ENCODE measurements at regions not wholly inside any gene's neighbourhood (a gene's known extent, or its start where the extent isn't known, plus 50 kb on each side); places are given as distances from the start of the nearest gene placed in this dataset.
A peak's percentile ranks its signal among the peaks of the same experiment; 100 is the strongest.

DNA sequence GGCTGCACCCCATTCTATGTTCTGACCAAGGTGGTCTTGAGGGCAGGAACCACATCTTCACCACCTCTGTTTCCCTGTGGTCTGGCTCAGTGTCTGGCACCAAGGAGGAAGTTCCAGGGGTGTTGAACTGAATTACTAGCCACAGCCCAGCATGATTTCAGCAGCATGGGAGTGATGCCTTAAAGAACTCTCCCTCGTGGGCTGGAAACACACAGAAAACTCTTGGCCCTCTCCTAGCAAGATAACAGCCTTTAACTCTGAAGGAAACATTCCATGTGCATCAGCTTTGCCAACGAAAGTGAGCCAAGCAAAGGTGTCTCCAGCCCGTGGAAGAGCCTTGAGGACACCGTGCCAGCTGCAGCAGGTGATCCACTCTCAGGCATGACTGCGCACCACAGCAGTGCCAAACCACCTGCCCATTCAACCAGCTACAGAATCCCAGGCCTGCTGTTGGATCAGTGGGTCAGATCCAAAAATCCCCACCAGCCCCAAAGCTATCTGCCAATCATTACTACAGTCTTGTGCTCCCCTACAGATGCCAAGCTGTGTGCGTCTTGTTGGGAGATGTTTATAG lies 124.8 kb downstream of the TTC32 start:
- no peak for DNase-seq (ENCODE audit: low read depth in 2 of 2)
- no peak overlapping the region for H3K4me3 ChIP-seq (replicated peaks in 1 of 2; ENCODE audit: low read depth in 2 of 2, low read length in 2 of 2)

DNA sequence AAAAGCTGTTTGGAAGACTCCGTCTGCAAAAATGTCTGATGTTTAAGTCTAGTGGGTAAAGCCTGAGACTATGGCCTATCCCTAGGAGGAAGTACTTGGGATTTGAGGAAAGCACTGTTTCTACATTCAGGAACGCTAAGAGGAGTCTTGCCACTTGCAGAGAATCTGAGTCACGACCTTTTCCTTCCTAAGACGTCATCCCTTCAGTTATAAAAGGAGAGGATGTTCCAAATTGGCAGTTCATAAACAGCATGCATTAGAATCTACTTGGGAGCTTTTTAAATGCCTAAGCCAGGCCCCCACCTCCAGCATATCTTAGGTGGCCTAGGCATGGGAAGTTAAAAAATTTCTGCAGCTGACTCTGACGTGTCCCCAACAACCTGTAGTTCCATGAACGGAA lies 125.9 kb downstream of the TTC32 start:
- H3K4me3 ChIP-seq (replicated peaks in 1 of 2; ENCODE audit: low read depth in 2 of 2, low read length in 2 of 2) = no peak overlapping the region
- peak; percentile 67 to 72 for DNase-seq (ENCODE audit: low read depth in 2 of 2)
- TF ChIP-seq, protein P1, sequence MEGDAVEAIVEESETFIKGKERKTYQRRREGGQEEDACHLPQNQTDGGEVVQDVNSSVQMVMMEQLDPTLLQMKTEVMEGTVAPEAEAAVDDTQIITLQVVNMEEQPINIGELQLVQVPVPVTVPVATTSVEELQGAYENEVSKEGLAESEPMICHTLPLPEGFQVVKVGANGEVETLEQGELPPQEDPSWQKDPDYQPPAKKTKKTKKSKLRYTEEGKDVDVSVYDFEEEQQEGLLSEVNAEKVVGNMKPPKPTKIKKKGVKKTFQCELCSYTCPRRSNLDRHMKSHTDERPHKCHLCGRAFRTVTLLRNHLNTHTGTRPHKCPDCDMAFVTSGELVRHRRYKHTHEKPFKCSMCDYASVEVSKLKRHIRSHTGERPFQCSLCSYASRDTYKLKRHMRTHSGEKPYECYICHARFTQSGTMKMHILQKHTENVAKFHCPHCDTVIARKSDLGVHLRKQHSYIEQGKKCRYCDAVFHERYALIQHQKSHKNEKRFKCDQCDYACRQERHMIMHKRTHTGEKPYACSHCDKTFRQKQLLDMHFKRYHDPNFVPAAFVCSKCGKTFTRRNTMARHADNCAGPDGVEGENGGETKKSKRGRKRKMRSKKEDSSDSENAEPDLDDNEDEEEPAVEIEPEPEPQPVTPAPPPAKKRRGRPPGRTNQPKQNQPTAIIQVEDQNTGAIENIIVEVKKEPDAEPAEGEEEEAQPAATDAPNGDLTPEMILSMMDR (IDR thresholded peaks at IDR 0.05; ENCODE audit: low read depth, low read length) = no peak

More for the DNA sequence above, 124.8 kb downstream of the TTC32 start:
- TF ChIP-seq, protein P1 (IDR thresholded peaks at IDR 0.05; ENCODE audit: low read depth, low read length) = no peak

DNA sequence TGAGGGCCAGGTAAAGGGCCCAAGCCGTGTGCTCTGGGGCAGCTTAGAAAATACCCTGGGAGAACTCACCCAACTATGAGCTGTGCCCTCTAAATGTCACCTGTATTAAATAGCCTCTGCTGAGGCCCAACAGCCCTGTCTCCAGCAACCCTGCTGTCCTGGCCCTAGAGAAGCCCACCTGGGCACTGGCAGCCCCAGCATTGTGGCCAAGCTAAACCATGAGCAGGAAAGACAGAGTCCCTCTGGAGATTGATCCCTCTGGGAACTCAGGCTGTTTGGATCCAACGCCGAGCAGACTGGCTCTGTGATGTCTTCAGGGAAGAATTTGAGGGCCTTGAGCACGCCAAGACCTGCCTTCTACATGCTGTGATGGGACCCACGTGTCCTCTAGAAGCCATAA lies 126.5 kb downstream of the TTC32 start:
- H3K4me3 ChIP-seq (replicated peaks in 1 of 2; ENCODE audit: low read depth in 2 of 2, low read length in 2 of 2) = no peak overlapping the region
- TF ChIP-seq, protein P1 (IDR thresholded peaks at IDR 0.05; ENCODE audit: low read depth, low read length) = no peak
- no peak for DNase-seq (ENCODE audit: low read depth in 2 of 2)

DNA sequence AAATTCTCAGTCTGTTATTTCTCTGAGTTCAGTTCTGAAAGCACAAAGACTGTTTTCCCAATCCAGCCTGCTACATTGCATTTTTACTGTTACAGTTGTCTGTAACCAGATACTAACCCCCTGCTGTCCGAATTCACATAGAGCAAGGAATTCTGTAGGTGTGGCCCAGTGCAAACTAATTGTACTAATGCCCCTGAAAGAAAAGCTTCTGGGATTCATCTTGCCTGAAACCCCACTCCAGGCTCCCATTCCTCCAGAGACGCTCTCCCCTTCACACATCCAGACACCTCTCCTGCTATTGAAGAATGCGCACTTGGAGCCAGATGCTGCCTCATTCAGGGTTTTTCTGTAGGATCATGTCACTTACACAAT lies 127.0 kb downstream of the TTC32 start:
- no peak for DNase-seq (ENCODE audit: low read depth in 2 of 2)
- TF ChIP-seq, protein P1 (IDR thresholded peaks at IDR 0.05; ENCODE audit: low read depth, low read length) = no peak
- no peak overlapping the region for H3K4me3 ChIP-seq (replicated peaks in 1 of 2; ENCODE audit: low read depth in 2 of 2, low read length in 2 of 2)

DNA sequence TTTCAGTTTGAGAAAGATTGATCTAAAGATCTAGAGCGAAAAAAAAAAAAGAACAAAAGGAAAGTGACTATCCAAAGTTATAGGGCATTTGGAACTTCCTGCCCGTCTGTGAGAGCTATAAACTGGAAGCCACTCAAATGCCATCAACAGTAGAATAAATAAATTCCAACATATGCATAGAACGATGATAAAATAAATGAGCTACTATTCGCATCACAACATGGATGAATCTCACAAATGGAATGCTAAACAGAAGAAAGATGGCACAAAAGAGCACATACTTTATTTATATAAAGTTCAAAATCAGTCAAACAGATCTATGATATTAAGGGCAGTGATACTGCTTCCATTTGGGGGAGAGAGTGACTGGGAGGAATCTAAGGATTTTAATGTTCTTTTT lies 128.8 kb downstream of the TTC32 start:
- no peak for DNase-seq (ENCODE audit: low read depth in 2 of 2)
- TF ChIP-seq, protein P1 (IDR thresholded peaks at IDR 0.05; ENCODE audit: low read depth, low read length) = no peak
- no peak overlapping the region for H3K4me3 ChIP-seq (replicated peaks in 1 of 2; ENCODE audit: low read depth in 2 of 2, low read length in 2 of 2)

DNA sequence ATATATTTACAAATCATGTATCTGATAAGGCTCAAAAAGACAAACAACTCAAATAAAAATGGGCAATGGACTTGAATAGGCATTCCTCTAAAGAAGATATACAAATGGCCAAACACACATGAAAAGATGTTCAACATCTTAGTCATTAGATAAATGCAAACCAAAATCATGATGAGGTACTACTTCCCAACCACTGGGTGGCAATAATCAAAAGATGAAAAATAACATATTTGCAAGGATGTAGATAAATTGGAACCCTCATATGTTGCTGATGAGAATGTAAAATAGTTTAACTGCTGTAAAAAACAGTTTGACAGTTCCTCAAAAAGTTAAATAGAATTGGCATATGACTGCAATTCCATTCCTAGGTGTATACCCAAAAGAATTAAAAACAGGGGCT lies 132.3 kb downstream of the TTC32 start:
- TF ChIP-seq, protein P1 (IDR thresholded peaks at IDR 0.05; ENCODE audit: low read depth, low read length) = peak; percentile 38
- no peak overlapping the region for H3K4me3 ChIP-seq (replicated peaks in 1 of 2; ENCODE audit: low read depth in 2 of 2, low read length in 2 of 2)
- DNase-seq (ENCODE audit: low read depth in 2 of 2) = peak; percentile 35 to 47

DNA sequence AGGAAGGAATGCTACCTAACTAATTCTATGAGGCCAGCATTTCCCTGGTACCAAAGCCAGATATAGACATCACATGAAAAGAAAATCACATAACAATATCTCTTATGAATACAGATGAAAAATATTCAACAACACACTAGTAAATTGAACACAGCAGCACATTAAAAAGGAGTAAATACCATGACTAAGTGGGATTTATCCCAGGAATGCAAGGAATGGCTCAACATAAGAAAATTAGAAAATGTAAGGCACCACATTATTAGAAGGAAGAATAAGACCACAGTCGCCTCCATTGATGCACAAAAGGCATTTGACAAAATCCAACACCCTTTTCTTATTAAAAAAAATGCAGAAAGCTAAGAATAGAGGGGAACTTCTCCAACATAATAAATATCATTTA lies 133.9 kb downstream of the TTC32 start:
- TF ChIP-seq, protein P1 (IDR thresholded peaks at IDR 0.05; ENCODE audit: low read depth, low read length) = no peak
- no peak for DNase-seq (ENCODE audit: low read depth in 2 of 2)
- no peak overlapping the region for H3K4me3 ChIP-seq (replicated peaks in 1 of 2; ENCODE audit: low read depth in 2 of 2, low read length in 2 of 2)
